ENCODE measurements at regions not wholly inside any gene's neighbourhood (a gene's known extent, or its start where the extent isn't known, plus 50 kb on each side); places are given as distances from the start of the nearest gene placed in this dataset.

DNA sequence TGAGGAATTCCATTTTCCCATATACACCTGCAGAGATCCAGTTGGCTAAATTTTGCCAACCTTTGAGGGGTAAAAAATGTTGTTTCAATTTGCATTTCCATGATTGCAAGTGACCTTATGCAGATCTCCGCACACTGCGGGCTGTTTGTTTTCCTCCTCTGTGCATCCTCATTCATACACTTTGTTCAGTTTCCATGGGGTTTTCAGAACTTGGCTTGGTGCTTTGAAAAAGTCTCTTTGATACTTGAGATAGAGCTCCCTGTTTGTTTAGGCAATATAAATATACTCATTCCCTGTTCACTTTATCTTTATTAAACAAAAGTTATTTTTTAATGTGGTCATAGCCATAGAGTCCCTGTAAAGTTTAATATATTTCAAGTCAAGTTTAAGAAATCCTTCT is 353.1 kb downstream of the CMPK2 start:
- intact Hi-C loops (cut with micrococcal nuclease), result no loop called here
- Mint-ChIP-seq H3K27me3 (peaks cover 0 to 17% (median under 1%) of the 10 kb centered on the region in 5 donors), H3K27ac (no peak overlapping the region), H3K4me1 (no peaks in the 10 kb centered on the region), H3K9me3 (peaks cover 0 to 4% (median 0%) of the 10 kb centered on the region in 11 donors), H3K4me3 (no peak overlapping the region), H3K36me3 (no peaks in the 10 kb centered on the region)
- H3K27ac ChIP-seq (ENCODE audit: low read depth, low read length), result no peak overlapping the region
- H3K36me3 ChIP-seq (ENCODE audit: control insufficient read depth in 2 of 3, insufficient read depth in 3 of 3, low read length in 3 of 3), result no peaks in the 10 kb centered on the region
- H3K4me3 ChIP-seq (ENCODE audit: low read length), result no peak overlapping the region
- no peak for DNase-seq
- no peaks in the 10 kb centered on the region for H3K4me1 ChIP-seq (ENCODE audit: control insufficient read depth in 2 of 2, insufficient read depth in 2 of 2, low read length in 2 of 2)
- POLR2A ChIA-PET, result no interaction called here
- no peaks in the 10 kb centered on the region for H3K9me3 ChIP-seq (ENCODE audit: control insufficient read depth in 2 of 3, low read length in 3 of 3)
- CTCF ChIA-PET, result no interaction called here
- H3K27me3 ChIP-seq (ENCODE audit: control insufficient read depth in 2 of 2, insufficient read depth in 2 of 2, low read length in 2 of 2), result no peaks in the 10 kb centered on the region
- ATAC-seq, result no peak

DNA sequence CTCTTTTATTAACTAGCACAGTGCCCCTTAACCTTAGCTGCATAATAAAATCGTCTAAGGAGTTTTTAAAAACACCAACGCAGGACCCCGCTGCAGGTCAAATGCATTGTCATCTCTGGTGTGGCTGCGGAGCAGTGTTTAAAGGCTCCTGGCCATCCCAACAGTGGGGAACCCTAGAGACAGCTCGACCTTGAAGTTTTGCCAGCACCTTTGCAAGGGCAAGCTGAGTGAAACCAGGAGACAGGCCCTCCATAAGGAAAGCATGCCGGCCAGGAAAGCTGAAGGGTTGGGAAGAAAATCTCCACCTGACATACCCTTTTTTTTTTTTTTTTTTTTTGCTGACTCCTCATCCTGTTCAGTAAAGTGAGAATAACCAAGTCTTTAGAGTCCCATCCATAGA is 349.0 kb downstream of the CMPK2 start:
- intact Hi-C loops (cut with micrococcal nuclease), result no loop called here
- Mint-ChIP-seq H3K4me1 (no peaks in the 10 kb centered on the region), H3K9me3 (peaks cover 0 to 2% (median 0%) of the 10 kb centered on the region in 11 donors), H3K36me3 (no peaks in the 10 kb centered on the region), H3K27ac (no peak overlapping the region), H3K4me3 (no peak overlapping the region), H3K27me3 (peaks cover 0 to 14% (median 0%) of the 10 kb centered on the region in 5 donors)
- ATAC-seq (no peak), DNase-seq (no peak)
- no peaks in the 10 kb centered on the region for H3K9me3 ChIP-seq (ENCODE audit: control insufficient read depth in 2 of 3, low read length in 3 of 3)
- ChIA-PET POLR2A (no interaction called here), CTCF (no interaction called here)
- H3K4me1 ChIP-seq (ENCODE audit: control insufficient read depth in 2 of 2, insufficient read depth in 2 of 2, low read length in 2 of 2), result no peaks in the 10 kb centered on the region
- no peaks in the 10 kb centered on the region for H3K27me3 ChIP-seq (ENCODE audit: control insufficient read depth in 2 of 2, insufficient read depth in 2 of 2, low read length in 2 of 2)
- H3K4me3 ChIP-seq (ENCODE audit: low read length), result no peak overlapping the region
- H3K27ac ChIP-seq (ENCODE audit: low read depth, low read length), result no peak overlapping the region
- H3K36me3 ChIP-seq (ENCODE audit: control insufficient read depth in 2 of 3, insufficient read depth in 3 of 3, low read length in 3 of 3), result no peaks in the 10 kb centered on the region

- Mint-ChIP-seq H3K4me1 (no peaks in the 10 kb centered on the region), H3K9me3 (peaks cover 0 to 2% (median 0%) of the 10 kb centered on the region in 11 donors), H3K36me3 (no peaks in the 10 kb centered on the region), H3K27ac (no peak overlapping the region), H3K27me3 (peaks cover 0 to 9% (median 0%) of the 10 kb centered on the region in 5 donors), H3K4me3 (no peak overlapping the region)
- intact Hi-C loops (cut with micrococcal nuclease), result no loop called here
- Histone ChIP-seq H3K27me3 (ENCODE audit: control insufficient read depth in 2 of 2, insufficient read depth in 2 of 2, low read length in 2 of 2) (no peaks in the 10 kb centered on the region), H3K4me1 (ENCODE audit: control insufficient read depth in 2 of 2, insufficient read depth in 2 of 2, low read length in 2 of 2) (no peaks in the 10 kb centered on the region), H3K36me3 (ENCODE audit: control insufficient read depth in 2 of 3, insufficient read depth in 3 of 3, low read length in 3 of 3) (no peaks in the 10 kb centered on the region), H3K9me3 (ENCODE audit: control insufficient read depth in 2 of 3, low read length in 3 of 3) (no peaks in the 10 kb centered on the region), H3K4me3 (ENCODE audit: low read length) (no peak overlapping the region), H3K27ac (ENCODE audit: low read depth, low read length) (no peak overlapping the region)
- POLR2A ChIA-PET, result no interaction called here
- no peak for ATAC-seq
- DNase-seq, result no peak
- CTCF ChIA-PET, result no interaction called here
These were observed 347.3 kb downstream of the CMPK2 start for GRCh38 chr2:6518361-6518760.

DNA sequence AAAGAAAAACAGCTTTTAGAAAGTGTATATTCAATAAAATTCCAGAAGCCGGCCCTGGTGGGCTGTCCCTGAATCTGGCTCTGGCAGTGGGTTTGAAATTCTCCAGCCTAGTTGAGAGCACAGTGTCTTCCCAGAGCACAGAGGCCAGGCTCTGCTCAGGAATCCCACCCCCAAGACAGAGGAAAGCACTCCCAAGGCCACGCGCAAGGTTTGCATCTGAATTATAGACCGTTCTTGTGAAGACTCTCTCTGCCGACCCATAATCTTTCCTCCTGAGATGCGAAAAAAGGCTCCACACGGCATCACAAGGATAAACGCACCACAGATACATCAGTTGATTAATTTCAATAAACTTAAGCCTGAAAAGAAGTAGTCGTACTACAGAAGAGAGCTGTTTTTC is 342.2 kb downstream of the CMPK2 start:
- Histone ChIP-seq H3K4me1 (ENCODE audit: control insufficient read depth in 2 of 2, insufficient read depth in 2 of 2, low read length in 2 of 2) (no peaks in the 10 kb centered on the region), H3K4me3 (ENCODE audit: low read length) (no peak overlapping the region), H3K27ac (ENCODE audit: low read depth, low read length) (no peak overlapping the region), H3K27me3 (ENCODE audit: control insufficient read depth in 2 of 2, insufficient read depth in 2 of 2, low read length in 2 of 2) (no peaks in the 10 kb centered on the region), H3K9me3 (ENCODE audit: control insufficient read depth in 2 of 3, low read length in 3 of 3) (no peaks in the 10 kb centered on the region), H3K36me3 (ENCODE audit: control insufficient read depth in 2 of 3, insufficient read depth in 3 of 3, low read length in 3 of 3) (no peaks in the 10 kb centered on the region)
- no peak overlapping the region for H3K27ac Mint-ChIP-seq
- peaks cover 0 to 2% (median 0%) of the 10 kb centered on the region in 11 donors for H3K9me3 Mint-ChIP-seq
- ChIA-PET POLR2A (no interaction called here), CTCF (no interaction called here)
- ATAC-seq, result no peak
- intact Hi-C loops (cut with micrococcal nuclease), result no loop called here
- no peaks in the 10 kb centered on the region for H3K4me1 Mint-ChIP-seq
- DNase-seq, result no peak
- no peak overlapping the region for H3K4me3 Mint-ChIP-seq
- no peaks in the 10 kb centered on the region for H3K36me3 Mint-ChIP-seq
- peaks cover 0 to 5% (median 0%) of the 10 kb centered on the region in 5 donors for H3K27me3 Mint-ChIP-seq

DNA sequence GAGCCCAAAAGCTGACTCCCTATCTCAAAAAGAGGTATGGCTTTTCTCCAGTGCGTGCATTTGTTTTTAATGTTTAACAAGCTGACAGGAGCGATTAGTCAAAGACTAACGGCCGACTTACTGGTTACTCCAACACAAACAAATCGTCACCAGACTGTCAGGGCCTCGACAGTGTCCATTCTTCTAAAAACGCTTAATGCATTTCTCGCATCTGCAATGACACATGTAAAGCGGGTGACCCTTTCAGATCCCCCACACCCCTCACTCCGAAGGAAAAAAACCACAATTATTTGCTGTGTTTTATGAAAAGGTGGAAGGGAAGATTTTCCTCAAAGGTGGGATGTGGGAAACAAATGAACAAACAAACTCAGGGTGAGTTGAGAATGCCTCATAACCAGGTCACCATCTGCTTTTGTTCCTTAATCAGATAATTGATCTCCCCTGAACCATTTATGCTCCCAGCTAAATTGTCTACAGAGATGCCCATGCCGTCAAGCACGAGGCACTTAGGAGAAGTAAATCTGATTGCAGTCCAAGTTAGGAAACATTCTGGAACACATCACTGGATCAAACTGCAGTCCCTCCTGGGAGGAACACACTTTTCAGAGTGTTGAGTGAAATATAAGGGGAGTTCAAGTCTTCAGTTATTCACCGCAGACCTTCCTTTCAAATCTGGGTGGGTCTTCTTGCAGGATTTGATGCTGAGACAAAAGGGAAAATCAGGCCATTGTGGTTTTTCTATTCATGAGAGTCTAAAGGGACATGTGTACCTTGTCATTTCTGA is 340.8 kb downstream of the CMPK2 start:
- Histone ChIP-seq H3K9me3 (ENCODE audit: control insufficient read depth in 2 of 3, low read length in 3 of 3) (no peaks in the 10 kb centered on the region), H3K4me3 (ENCODE audit: low read length) (no peak overlapping the region), H3K27me3 (ENCODE audit: control insufficient read depth in 2 of 2, insufficient read depth in 2 of 2, low read length in 2 of 2) (no peaks in the 10 kb centered on the region), H3K27ac (ENCODE audit: low read depth, low read length) (no peak overlapping the region), H3K36me3 (ENCODE audit: control insufficient read depth in 2 of 3, insufficient read depth in 3 of 3, low read length in 3 of 3) (no peaks in the 10 kb centered on the region), H3K4me1 (ENCODE audit: control insufficient read depth in 2 of 2, insufficient read depth in 2 of 2, low read length in 2 of 2) (no peaks in the 10 kb centered on the region)
- Mint-ChIP-seq H3K27me3 (peaks cover 0 to 5% (median 0%) of the 10 kb centered on the region in 5 donors), H3K9me3 (peaks cover 0 to 2% (median 0%) of the 10 kb centered on the region in 11 donors), H3K4me1 (no peaks in the 10 kb centered on the region), H3K27ac (no peak overlapping the region), H3K36me3 (no peaks in the 10 kb centered on the region), H3K4me3 (no peak overlapping the region)
- ChIA-PET POLR2A (no interaction called here), CTCF (no interaction called here)
- intact Hi-C loops (cut with micrococcal nuclease), result no loop called here
- no peak for ATAC-seq
- DNase-seq, result no peak

- intact Hi-C loops (cut with micrococcal nuclease), result no loop called here
- H3K4me1 Mint-ChIP-seq, result no peaks in the 10 kb centered on the region
- H3K4me1 ChIP-seq (ENCODE audit: control insufficient read depth in 2 of 2, insufficient read depth in 2 of 2, low read length in 2 of 2), result no peaks in the 10 kb centered on the region
- H3K9me3 Mint-ChIP-seq, result peaks cover 0 to 2% (median 0%) of the 10 kb centered on the region in 11 donors
- H3K36me3 Mint-ChIP-seq, result no peaks in the 10 kb centered on the region
- ChIA-PET POLR2A (no interaction called here), CTCF (no interaction called here)
- no peak overlapping the region for H3K4me3 ChIP-seq (ENCODE audit: low read length)
- no peak overlapping the region for H3K27ac ChIP-seq (ENCODE audit: low read depth, low read length)
- DNase-seq, result no peak
- ATAC-seq, result no peak
- no peaks in the 10 kb centered on the region for H3K27me3 ChIP-seq (ENCODE audit: control insufficient read depth in 2 of 2, insufficient read depth in 2 of 2, low read length in 2 of 2)
- no peak overlapping the region for H3K4me3 Mint-ChIP-seq
- H3K27me3 Mint-ChIP-seq, result peaks cover 0 to 5% (median 0%) of the 10 kb centered on the region in 5 donors
- no peaks in the 10 kb centered on the region for H3K9me3 ChIP-seq (ENCODE audit: control insufficient read depth in 2 of 3, low read length in 3 of 3)
- H3K36me3 ChIP-seq (ENCODE audit: control insufficient read depth in 2 of 3, insufficient read depth in 3 of 3, low read length in 3 of 3), result no peaks in the 10 kb centered on the region
- H3K27ac Mint-ChIP-seq, result no peak overlapping the region
These were observed 340.2 kb downstream of the CMPK2 start for GRCh38 chr2:6525475-6525964.
